M059J (cell line): ENCODE measurements at regions not wholly inside any gene's neighbourhood (a gene's known extent, or its start where the extent isn't known, plus 50 kb on each side); places are given as distances from the start of the nearest gene placed in this dataset.
"Not testable (repeated sequence)": the region's sequence is repeated elsewhere in the genome, so short reads cannot be mapped to it uniquely, and the experiment has no call there.

Experiments used
- DNase-seq: peaks from one replicate; pipeline ENCODE4 v3.0.0-alpha.2; 2012; ENCODE audit warnings: low read depth

GRCh38 chr21:14008436-14008835 is 202.3 kb downstream of the LIPI start:
- not testable (repeated sequence) for DNase-seq

- DNase-seq: not testable (repeated sequence)
Observed at GRCh38 chr21:14008006-14008405, 202.7 kb downstream of the LIPI start.

DNA sequence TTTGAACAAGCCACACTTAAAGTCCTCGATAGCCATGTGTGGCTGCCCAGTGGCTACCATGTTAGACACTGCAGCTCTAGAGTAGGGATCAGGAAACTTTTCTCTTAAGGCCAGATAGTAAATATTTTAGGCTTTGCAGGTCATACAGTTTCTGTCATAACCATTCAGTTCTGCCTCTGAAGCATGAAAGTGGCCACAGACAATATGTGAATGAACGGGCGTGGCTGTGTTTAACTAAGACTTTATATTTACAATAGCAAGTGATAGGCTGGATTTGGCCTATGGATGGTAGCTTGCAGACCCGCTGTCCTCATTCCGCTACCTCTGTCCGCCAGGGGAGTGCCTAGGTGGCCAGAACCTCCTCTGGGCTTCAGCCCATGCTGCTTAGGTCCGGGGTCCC is 204.6 kb downstream of the LIPI start:
- not testable (repeated sequence) for DNase-seq

DNA sequence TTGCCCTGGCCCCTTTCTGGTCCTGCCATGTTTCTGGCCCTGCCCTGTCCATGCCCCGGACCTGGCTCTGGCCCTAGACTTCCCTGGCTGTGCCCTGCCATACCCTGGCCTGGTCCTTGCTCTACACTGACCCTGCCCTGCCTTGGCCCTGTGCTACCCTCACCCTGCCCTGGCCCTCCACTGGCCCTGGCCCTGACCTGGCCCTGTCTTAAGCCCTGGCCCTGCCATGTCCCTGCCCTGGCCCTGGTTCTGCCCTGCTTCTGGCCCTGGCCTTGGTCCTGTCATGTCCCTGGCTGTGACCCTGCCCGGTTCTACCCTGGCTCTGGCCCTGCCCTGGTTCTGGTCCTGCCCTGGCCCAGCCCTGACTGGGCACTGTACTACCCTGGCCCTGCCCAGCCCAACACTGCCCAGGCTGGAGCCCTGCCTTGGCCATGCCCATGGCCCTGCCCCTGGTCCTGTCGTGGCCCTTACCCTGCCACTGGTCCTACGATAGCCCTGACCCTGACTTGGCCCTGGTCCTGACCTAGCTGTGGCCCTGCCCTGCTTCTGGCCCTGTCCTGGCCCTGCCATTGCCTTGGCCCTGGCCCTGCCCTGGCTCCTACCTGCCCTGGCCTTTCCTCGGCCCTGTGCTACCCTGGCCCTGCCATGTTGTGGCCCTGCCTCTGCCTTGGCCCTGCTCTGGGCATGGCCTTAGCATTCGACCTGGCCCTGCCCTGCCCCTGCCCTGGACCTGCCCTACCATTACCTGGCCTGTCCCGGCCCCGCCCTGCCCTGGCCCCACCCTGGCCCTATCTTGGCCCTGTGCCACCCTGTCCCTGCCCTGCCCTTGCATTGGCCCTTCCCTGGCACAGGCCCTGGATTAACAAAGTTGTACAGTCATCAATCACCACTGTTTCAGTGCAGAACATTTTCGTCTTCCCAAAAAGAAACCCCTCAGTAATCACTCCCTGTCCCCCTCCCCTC is 223.5 kb downstream of the LIPI start:
- DNase-seq: not testable (repeated sequence)

- DNase-seq: not testable (repeated sequence)
Observed at GRCh38 chr21:13985865-13986863, 224.6 kb downstream of the LIPI start.

GRCh38 chr21:13985137-13985864 is 225.5 kb downstream of the LIPI start:
- DNase-seq: not testable (repeated sequence)

DNA sequence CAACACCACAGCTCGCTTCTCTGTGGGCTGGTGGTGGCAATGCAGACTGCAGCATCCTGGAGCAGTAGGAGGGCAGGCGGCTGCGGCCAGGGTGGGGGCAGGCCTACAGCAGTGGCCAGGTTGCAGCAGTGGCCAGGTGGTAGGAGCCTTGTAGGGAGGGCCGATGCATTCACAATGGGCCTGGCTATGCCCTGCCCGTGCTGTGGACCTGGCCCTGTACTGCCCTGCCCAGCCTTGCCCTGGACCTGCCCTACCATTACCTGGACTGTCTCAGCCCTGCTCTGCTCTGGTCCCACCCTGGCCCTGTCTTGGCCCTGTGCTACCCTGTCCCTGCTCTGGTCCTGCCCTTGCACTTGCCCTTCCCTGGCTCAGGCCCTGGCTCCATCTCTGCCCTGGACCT is 226.0 kb downstream of the LIPI start:
- not testable (repeated sequence) for DNase-seq

GRCh38 chr21:13981176-13982087 is 229.3 kb downstream of the LIPI start:
- not testable (repeated sequence) for DNase-seq

- not testable (repeated sequence) for DNase-seq
Observed at GRCh38 chr21:13980115-13980662, 230.6 kb downstream of the LIPI start.

GRCh38 chr21:13979608-13980007 is 231.1 kb downstream of the LIPI start:
- DNase-seq: not testable (repeated sequence)

- DNase-seq: not testable (repeated sequence)
Observed at GRCh38 chr21:13974582-13974981, 236.2 kb downstream of the LIPI start.

- DNase-seq: not testable (repeated sequence)
Observed at GRCh38 chr21:13969853-13970252, 240.9 kb downstream of the LIPI start.

- DNase-seq: not testable (repeated sequence)
Observed at GRCh38 chr21:13969002-13969401, 241.8 kb downstream of the LIPI start.

DNA sequence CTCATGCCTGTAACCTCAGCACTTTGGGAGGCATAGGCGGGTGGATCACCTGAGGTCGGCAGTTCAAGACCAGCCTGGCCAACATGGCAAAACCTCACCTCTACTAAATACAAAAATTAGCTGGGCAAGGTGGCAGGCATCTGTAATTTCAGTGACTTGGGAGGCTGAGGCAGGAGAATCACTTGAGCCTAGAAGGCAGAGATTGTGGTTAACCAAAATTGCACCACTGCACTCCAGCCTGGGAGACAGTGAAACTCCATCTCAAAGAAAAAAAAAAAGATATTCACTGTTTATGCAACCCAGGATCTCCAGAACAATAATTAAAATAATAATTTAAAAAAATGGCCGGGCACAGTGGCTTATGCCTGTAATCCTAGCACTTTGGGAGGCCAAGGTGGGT is 247.5 kb downstream of the LIPI start:
- DNase-seq: not testable (repeated sequence)

DNA sequence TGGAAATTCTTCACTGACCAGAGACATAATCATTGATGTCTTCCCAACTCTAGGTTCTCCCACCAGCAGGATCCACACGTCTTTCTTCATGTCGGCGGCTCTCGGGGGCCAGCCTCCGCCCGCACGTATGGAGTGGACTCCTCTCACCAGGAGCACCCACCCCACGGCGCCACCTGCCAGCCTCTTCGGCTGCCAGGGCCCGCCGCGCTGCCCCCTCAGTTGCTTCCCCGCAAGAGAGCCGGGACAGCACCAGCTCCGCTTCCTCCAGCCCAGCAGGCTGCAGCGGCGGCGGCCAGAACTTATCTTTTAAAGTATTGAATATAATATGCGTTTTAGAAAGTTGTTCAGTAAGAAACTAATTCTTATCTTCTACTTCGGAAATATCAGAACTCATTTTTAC is 273.5 kb downstream of the LIPI start:
- no peak for DNase-seq

- DNase-seq: not testable (repeated sequence)
Observed at GRCh38 chr21:13936033-13936937, 274.5 kb downstream of the LIPI start.

DNA sequence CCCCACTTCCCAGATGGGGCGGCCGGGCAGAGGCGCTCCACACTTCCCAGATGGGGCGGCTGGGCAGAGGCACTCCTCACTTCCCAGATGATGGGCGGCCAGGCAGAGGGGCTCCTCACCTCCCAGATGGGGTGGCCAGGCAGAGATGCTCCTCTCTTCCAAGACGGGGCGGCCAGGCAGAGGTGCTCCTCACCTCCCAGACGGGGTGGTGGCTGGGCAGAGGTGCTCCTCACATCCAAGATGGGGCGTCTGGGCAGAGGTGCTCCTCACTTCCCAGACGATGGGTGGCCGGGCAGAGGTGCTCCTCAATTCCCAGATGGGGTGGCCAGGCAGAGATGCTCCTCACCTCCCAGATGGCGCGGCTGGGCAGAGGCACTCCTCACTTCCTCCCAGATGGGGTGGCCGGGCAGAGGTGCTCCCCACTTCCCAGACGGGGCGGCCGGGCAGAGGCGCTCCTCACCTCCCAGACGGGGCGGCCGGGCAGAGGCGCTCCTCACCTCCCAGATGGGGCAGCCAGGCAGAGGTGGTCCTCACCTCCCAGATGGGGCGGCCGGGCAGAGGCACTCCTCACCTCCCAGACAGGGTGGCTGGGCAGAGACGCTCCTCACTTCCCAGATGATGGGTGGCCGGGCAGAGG is 275.2 kb downstream of the LIPI start:
- DNase-seq: not testable (repeated sequence)

DNA sequence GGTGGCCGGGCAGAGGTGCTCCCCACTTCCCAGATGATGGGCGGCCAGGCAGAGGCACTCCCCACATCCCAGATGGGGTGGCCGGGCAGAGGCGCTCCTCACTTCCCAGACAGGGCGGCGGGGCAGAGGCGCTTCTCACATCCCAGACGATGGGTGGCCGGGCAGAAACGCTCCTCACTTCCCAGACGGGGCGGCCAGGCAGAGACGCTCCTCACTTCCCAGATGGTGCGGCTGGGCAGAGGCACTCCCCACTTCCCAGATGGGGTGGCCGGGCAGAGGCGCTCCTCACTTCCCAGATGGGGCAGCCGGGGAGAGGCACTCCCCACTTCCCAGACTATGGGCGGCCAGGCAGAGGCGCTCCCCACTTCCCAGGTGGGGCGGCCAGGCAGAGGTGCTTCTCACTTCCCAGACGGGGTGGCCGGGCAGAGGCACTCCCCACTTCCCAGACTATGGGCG is 275.8 kb downstream of the LIPI start:
- DNase-seq: not testable (repeated sequence)
